Fibroblast of pulmonary artery (primary cell): ENCODE measurements at regions not wholly inside any gene's neighbourhood (a gene's known extent, or its start where the extent isn't known, plus 50 kb on each side); places are given as distances from the start of the nearest gene placed in this dataset.

Source experiments
- DNase-seq: peaks from one replicate; pipeline ENCODE4 v3.0.0-alpha.2; 2010; ENCODE audit warnings: low read depth
- H3K4me3 ChIP-seq: replicated peaks from 2 replicates; pipeline ENCODE4 v1.5.1; 2011; ENCODE audit warnings: low read depth, mild to moderate bottlenecking, control low read depth, low read length, moderate library complexity
- CTCF ChIP-seq: IDR thresholded peaks from 2 replicates; pipeline ENCODE4 v1.5.1; 2011; ENCODE audit warnings: mild to moderate bottlenecking, control low read depth, low read length, inconsistent platforms; ENCODE audit errors: missing control alignments

GRCh38 chr9:82604947-82605656 is 457.8 kb downstream of the RASEF start:
- H3K4me3 ChIP-seq, result no peak overlapping the region
- TF ChIP-seq CTCF, result no peak
- no peak for DNase-seq

GRCh38 chr9:82605657-82606031 is 457.3 kb downstream of the RASEF start:
- H3K4me3 ChIP-seq, result no peak overlapping the region
- no peak for TF ChIP-seq CTCF
- DNase-seq, result no peak

GRCh38 chr9:82606071-82606470 is 456.9 kb downstream of the RASEF start:
- H3K4me3 ChIP-seq, result no peak overlapping the region
- DNase-seq, result no peak
- TF ChIP-seq CTCF, result no peak

GRCh38 chr9:82606492-82607382 is 456.2 kb downstream of the RASEF start:
- peak; percentile 80 for DNase-seq
- TF ChIP-seq CTCF, result peak; percentile 67
- H3K4me3 ChIP-seq, result no peak overlapping the region

- no peak overlapping the region for H3K4me3 ChIP-seq
- DNase-seq, result no peak
- no peak for TF ChIP-seq CTCF
Measured at GRCh38 chr9:82608487-82608886, 454.5 kb downstream of the RASEF start.

- no peak overlapping the region for H3K4me3 ChIP-seq
- no peak for TF ChIP-seq CTCF
- no peak for DNase-seq
Measured at GRCh38 chr9:82612942-82613341, 450.0 kb downstream of the RASEF start.

GRCh38 chr9:82613498-82613897 is 449.4 kb downstream of the RASEF start:
- DNase-seq, result no peak
- H3K4me3 ChIP-seq, result no peak overlapping the region
- no peak for TF ChIP-seq CTCF
